Activated naive CD4-positive, alpha-beta T cell treated with anti-CD3 and anti-CD28 coated beads for 36 hours (primary cell): ENCODE measurements at regions not wholly inside any gene's neighbourhood (a gene's known extent, or its start where the extent isn't known, plus 50 kb on each side); places are given as distances from the start of the nearest gene placed in this dataset.
"Not testable (repeated sequence)": the region's sequence is repeated elsewhere in the genome, so short reads cannot be mapped to it uniquely, and the experiment has no call there.

Experiments used
- CTCF ChIA-PET: fragments of 350-600 bp; sonication (Branson Sonifier 250); formaldehyde crosslinking; loops from one replicate; lab custom pipeline; 2021; ENCODE audit warnings: antibody characterized with exemption; lab: Charles Lee
- DNase-seq: peaks from one replicate; pipeline ENCODE4 v3.0.0-alpha.2; 2020
- H3K27ac Mint-ChIP-seq: one replicate; pipeline ENCODE4 v1.8.0; 2021; ENCODE audit warnings: mild to moderate bottlenecking, mixed read lengths
- H3K27me3 Mint-ChIP-seq: one replicate; pipeline ENCODE4 v1.8.0; 2021; ENCODE audit warnings: low read depth, mixed read lengths
- H3K36me3 Mint-ChIP-seq: one replicate; pipeline ENCODE4 v1.8.0; 2021; ENCODE audit warnings: low read depth, mixed read lengths
- H3K4me1 Mint-ChIP-seq: one replicate; pipeline ENCODE4 v1.8.0; 2021; ENCODE audit warnings: low read depth, mixed read lengths
- H3K4me3 Mint-ChIP-seq: one replicate; pipeline ENCODE4 v1.8.0; 2021; ENCODE audit warnings: mild to moderate bottlenecking, moderate library complexity, mixed read lengths
- H3K9me3 Mint-ChIP-seq: one replicate; pipeline ENCODE4 v1.8.0; 2021; ENCODE audit warnings: mixed read lengths
- intact Hi-C: fragments of 100-400 bp; cut with micrococcal nuclease; formaldehyde crosslinking; loops from one replicate; pipeline ENCODE4 v1.15.1; 2023

DNA sequence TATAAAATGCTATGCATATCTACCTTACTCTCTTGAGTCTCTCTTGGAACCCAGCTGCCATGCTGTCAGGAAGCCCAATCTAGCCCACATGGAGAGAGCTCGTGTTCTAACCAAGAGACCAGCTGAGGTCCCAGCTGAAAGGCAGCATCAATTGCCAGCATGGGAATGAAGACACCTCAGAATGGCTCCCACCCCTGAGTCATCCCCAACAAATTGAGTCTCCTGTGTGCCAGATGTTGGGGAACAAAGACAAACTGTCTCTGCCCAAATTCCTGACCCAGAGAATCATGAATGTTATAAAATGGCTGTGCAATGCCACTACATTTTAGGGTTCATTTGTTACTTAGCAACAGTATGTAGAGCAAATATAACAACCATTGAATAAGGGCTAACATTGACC, 105.2 kb upstream of the STX18 start:
- H3K4me1 Mint-ChIP-seq: no peaks in the 10 kb centered on the region
- H3K27me3 Mint-ChIP-seq: no peaks in the 10 kb centered on the region
- intact Hi-C loops: no loop called here
- no peak overlapping the region for H3K4me3 Mint-ChIP-seq
- CTCF ChIA-PET: no interaction called here
- peaks cover 8% of the 10 kb centered on the region for H3K36me3 Mint-ChIP-seq
- no peaks in the 10 kb centered on the region for H3K9me3 Mint-ChIP-seq
- no peak overlapping the region for H3K27ac Mint-ChIP-seq
- no peak for DNase-seq

DNA sequence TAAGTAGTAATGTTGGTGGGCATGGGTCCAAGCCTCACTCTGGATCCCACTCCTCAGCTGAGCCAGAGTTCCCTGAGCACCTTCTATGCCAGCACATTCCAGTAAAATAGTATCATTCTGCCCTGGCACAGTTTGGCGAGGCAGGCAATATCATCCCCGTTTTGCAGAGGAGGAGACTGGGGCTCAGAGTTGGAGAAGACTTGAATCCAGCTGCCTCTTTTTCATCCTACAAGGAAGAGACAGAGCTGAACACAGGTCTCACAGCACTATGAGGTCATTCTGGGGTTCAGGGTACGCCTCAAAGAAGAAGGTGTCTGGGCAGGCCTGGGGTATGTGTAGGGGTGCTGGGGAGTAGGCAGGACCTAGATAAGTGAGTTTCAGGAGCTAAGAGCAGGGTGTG, 103.9 kb upstream of the STX18 start:
- CTCF ChIA-PET: no interaction called here

DNA sequence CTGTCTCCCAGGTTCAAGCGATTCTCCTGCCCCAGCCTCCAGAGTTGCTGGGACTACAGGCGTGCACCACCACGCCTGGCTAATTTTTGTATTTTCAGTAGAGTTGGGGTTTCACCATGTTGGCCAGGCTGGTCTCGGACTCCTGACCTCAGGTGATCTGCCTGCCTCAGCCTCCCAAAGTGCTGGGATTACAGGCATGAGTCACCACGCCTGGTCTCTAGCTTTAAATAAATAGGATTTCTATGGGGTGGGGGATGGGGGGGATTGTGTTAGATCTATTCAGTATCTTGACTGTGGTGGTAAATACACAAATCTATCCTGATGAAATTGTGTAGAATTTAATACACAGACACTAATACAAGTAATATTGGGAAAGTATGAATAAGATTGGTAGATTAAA, 102.4 kb upstream of the STX18 start:
- H3K36me3 Mint-ChIP-seq, H3K9me3 Mint-ChIP-seq, DNase-seq, CTCF ChIA-PET, H3K27me3 Mint-ChIP-seq, H3K4me3 Mint-ChIP-seq, H3K27ac Mint-ChIP-seq, intact Hi-C loops, H3K4me1 Mint-ChIP-seq: not testable (repeated sequence)

More for the DNA sequence above, 103.9 kb upstream of the STX18 start:
- H3K36me3 Mint-ChIP-seq: peaks cover 7% of the 10 kb centered on the region
- H3K9me3 Mint-ChIP-seq: no peaks in the 10 kb centered on the region
- H3K4me3 Mint-ChIP-seq: no peak overlapping the region
- H3K4me1 Mint-ChIP-seq: no peaks in the 10 kb centered on the region
- no peak for DNase-seq
- H3K27ac Mint-ChIP-seq: no peak overlapping the region
- H3K27me3 Mint-ChIP-seq: no peaks in the 10 kb centered on the region
- intact Hi-C loops: no loop called here

DNA sequence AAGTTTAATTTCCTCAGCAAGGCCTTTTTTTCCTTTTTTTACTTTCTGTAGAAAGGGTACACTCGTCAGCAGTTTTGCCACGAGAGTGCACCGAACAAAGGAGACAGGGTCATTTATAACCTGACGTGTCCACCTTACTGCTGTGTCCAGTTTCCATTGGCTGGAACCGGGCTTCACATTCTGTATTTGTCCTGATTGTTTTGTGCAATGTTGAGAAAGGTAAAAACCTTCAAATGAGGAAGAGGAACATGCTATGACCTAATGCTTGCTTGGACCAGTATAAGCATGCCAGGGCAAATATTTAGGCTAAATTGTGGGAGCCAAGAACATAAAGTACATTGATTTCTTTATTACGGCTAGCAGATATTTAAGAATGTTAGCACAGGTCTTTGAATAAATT, 101.9 kb upstream of the STX18 start:
- H3K27me3 Mint-ChIP-seq, H3K27ac Mint-ChIP-seq, DNase-seq, H3K36me3 Mint-ChIP-seq, H3K4me1 Mint-ChIP-seq, H3K4me3 Mint-ChIP-seq, CTCF ChIA-PET, H3K9me3 Mint-ChIP-seq, intact Hi-C loops: not testable (repeated sequence)

- no peaks in the 10 kb centered on the region for H3K4me1 Mint-ChIP-seq
- DNase-seq: no peak
- CTCF ChIA-PET: no interaction called here
- intact Hi-C loops: no loop called here
- H3K9me3 Mint-ChIP-seq: peaks cover 6% of the 10 kb centered on the region
- H3K27me3 Mint-ChIP-seq: no peaks in the 10 kb centered on the region
- H3K27ac Mint-ChIP-seq: no peak overlapping the region
- H3K36me3 Mint-ChIP-seq: peaks cover 3% of the 10 kb centered on the region
- H3K4me3 Mint-ChIP-seq: no peak overlapping the region
Observed at GRCh38 chr4:4643306-4643705, 101.5 kb upstream of the STX18 start.

DNA sequence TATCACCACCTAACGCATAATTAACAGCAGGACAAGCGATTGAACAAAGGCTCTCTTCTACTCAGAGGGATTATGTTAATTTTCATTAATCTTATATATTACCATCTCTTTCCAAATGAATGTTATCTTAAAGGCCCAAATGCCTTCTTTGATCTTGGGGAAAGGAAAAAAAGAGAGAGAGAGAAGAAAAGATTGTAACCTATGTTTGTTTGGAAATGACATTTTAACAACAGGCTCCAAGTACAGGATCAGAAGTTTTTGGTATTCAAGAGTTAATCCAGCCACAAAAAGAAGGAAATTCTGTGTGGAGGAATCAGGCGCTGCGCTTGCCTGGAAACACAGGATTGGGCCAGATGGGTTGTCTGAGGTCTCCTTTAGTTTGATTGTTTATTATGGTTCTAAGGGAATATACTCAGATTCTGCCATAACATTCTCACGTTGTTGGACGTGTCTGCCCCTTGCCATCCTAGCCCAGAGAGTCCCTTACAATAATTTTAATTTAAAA, 100.7 kb upstream of the STX18 start:
- Mint-ChIP-seq H3K36me3 (peaks cover 7% of the 10 kb centered on the region), H3K27ac (no peak overlapping the region), H3K9me3 (peaks cover 6% of the 10 kb centered on the region), H3K4me3 (no peak overlapping the region), H3K4me1 (peaks cover 6% of the 10 kb centered on the region), H3K27me3 (no peaks in the 10 kb centered on the region)
- CTCF ChIA-PET: no interaction called here
- intact Hi-C loops: no loop called here
- no peak for DNase-seq

DNA sequence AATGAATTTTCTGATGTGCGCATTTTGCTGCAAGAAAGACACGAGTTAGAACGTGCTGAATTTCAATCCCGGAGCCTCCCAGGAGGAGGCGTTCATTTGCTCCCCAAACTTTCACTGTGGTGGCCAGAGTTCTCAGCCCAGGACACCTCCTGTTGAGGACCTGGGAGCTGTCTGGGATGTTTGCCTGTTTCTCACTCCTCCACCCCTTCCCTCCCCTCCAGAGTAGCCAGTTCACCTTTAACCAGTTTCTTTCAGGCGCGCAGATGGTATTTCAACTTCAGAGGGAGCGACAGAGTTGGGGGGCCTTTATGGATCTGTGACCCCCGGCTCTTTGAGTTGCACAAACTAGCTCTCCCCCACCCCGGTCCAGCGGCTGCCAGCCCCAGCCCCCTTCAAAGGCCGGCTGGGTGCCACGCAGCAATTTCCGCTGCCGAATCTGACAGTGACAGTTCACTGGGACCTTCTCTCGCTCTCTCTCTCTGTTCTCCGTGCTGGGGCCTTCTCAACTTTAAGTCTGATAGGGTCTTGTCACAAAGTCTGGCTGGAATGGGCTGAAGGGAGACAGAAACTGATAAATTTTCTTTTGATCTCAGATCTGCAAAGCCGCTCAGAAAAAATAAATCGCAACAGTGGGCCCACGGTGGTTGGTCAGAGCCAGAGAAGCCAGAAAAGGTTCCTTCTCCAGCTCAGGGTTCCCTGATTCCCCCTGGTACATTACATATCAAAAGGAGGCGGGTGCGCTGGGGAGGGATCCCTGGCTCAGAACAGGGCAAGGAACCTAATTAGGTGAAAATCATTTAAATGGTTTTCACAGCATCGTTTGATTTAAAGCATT, 100.0 kb upstream of the STX18 start:
- peaks cover 7% of the 10 kb centered on the region for H3K4me1 Mint-ChIP-seq
- DNase-seq: no peak
- H3K4me3 Mint-ChIP-seq: no peak overlapping the region
- H3K36me3 Mint-ChIP-seq: peaks cover 10% of the 10 kb centered on the region
- H3K27me3 Mint-ChIP-seq: no peaks in the 10 kb centered on the region
- H3K27ac Mint-ChIP-seq: no peak overlapping the region
- H3K9me3 Mint-ChIP-seq: peaks cover 6% of the 10 kb centered on the region
- CTCF ChIA-PET: no interaction called here
- intact Hi-C loops: no loop called here

GRCh38 chr4:4641254-4641653, 99.4 kb upstream of the STX18 start:
- Mint-ChIP-seq H3K4me1 (peaks cover 7% of the 10 kb centered on the region), H3K27me3 (no peaks in the 10 kb centered on the region), H3K4me3 (no peak overlapping the region), H3K36me3 (peaks cover 11% of the 10 kb centered on the region), H3K9me3 (peaks cover 6% of the 10 kb centered on the region), H3K27ac (no peak overlapping the region)
- CTCF ChIA-PET: no interaction called here
- intact Hi-C loops: no loop called here
- DNase-seq: no peak

DNA sequence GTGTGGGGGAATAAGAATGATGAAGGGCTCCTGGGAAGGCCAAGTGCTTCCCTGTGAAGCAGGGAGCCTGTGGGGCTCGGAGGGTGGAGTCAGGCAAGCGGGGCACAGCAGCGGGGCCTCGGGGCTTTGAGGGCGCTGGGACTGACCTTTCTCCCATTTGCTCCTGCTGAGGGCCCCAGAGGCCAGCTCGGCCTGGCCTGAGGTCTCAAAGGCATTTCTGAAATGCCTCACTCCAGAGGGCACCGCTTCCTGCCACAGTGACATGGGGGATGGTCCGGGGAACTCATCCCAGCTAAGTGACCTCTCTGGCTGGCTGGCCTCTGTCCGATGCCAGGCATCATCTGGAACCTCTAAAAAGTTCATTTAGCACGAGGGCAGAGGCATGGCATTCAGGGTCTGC, 98.8 kb upstream of the STX18 start:
- intact Hi-C loops: no loop called here
- CTCF ChIA-PET: no interaction called here
- Mint-ChIP-seq H3K36me3 (peaks cover 13% of the 10 kb centered on the region), H3K27me3 (no peaks in the 10 kb centered on the region), H3K4me1 (peaks cover 7% of the 10 kb centered on the region), H3K27ac (no peak overlapping the region), H3K4me3 (no peak overlapping the region), H3K9me3 (peaks cover 6% of the 10 kb centered on the region)
- DNase-seq: no peak

DNA sequence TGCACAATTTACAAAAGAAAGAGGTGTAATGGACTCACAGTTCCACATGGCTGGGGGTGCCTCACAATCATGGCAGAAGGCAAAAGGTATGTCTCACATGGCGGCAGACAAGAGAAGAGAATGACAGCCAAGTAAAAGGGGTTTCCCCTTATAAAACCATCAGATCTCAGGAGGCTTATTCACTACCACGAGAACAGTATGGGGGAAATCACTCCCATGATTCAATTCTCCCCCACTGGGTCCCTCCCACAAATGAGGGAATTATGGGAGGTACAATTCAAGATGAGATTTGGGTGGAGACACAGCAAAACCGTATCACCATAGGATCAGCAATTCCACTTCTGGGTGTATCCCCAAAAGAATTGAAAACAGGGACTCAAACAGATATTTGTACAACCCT, 97.5 kb upstream of the STX18 start:
- Mint-ChIP-seq H3K4me1 (peaks cover 7% of the 10 kb centered on the region), H3K27me3 (no peaks in the 10 kb centered on the region), H3K36me3 (peaks cover 15% of the 10 kb centered on the region), H3K9me3 (peaks cover 6% of the 10 kb centered on the region), H3K27ac (no peak overlapping the region), H3K4me3 (no peak overlapping the region)
- peak; percentile 5 for DNase-seq
- CTCF ChIA-PET: no interaction called here
- intact Hi-C loops: no loop called here

GRCh38 chr4:4637710-4638109, 95.9 kb upstream of the STX18 start:
- H3K9me3 Mint-ChIP-seq: peaks cover 6% of the 10 kb centered on the region
- CTCF ChIA-PET: no interaction called here
- H3K4me3 Mint-ChIP-seq: no peak overlapping the region
- peaks cover 19% of the 10 kb centered on the region for H3K36me3 Mint-ChIP-seq
- peaks cover 7% of the 10 kb centered on the region for H3K4me1 Mint-ChIP-seq
- intact Hi-C loops: no loop called here
- DNase-seq: peak; percentile 37
- no peaks in the 10 kb centered on the region for H3K27me3 Mint-ChIP-seq
- no peak overlapping the region for H3K27ac Mint-ChIP-seq

GRCh38 chr4:4633431-4633830, 91.6 kb upstream of the STX18 start:
- intact Hi-C loops: no loop called here
- Mint-ChIP-seq H3K36me3 (peaks cover 21% of the 10 kb centered on the region), H3K27me3 (no peaks in the 10 kb centered on the region), H3K27ac (no peak overlapping the region), H3K4me1 (peaks cover 11% of the 10 kb centered on the region), H3K4me3 (no peak overlapping the region), H3K9me3 (peaks cover 3% of the 10 kb centered on the region)
- CTCF ChIA-PET: no interaction called here
- no peak for DNase-seq

DNA sequence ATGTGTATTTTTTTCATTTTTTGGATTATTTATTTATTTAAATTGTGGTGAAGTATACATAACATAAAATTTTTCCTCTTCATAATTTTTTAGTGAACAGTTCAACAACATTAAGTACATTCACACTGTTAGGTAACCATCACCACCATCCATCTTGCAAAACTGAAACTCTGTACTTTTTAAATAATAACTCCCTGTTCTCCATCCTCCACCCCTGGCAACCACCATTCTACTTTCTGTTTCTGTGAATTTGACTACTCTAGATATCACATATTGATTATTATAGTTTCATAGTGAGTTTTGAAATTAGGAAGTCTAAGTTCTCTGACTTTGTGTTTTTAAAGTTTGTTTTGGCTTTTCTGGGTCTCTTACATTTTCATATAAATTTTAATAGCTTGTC, 89.3 kb upstream of the STX18 start:
- H3K4me3 Mint-ChIP-seq: no peak overlapping the region
- CTCF ChIA-PET: no interaction called here
- no peak overlapping the region for H3K27ac Mint-ChIP-seq
- no peak for DNase-seq
- H3K9me3 Mint-ChIP-seq: peaks cover 3% of the 10 kb centered on the region
- H3K27me3 Mint-ChIP-seq: no peaks in the 10 kb centered on the region
- intact Hi-C loops: no loop called here
- peaks cover 3% of the 10 kb centered on the region for H3K4me1 Mint-ChIP-seq
- peaks cover 13% of the 10 kb centered on the region for H3K36me3 Mint-ChIP-seq
